Activated CD4-positive, alpha-beta T cell treated with anti-CD3 and anti-CD28 coated beads, Interleukin-2, amount 10 ng/mL, durations not matched to agents 7 days and 5 days (primary cell): ENCODE measurements at regions not wholly inside any gene's neighbourhood (a gene's known extent, or its start where the extent isn't known, plus 50 kb on each side); places are given as distances from the start of the nearest gene placed in this dataset.

ENCODE experiments used
- CTCF ChIA-PET: fragments of 350-600 bp; sonication (Branson Sonifier 250); formaldehyde crosslinking; loops from one replicate; lab custom pipeline; 2021; ENCODE audit warnings: antibody characterized with exemption; lab: Charles Lee
- POLR2A ChIA-PET: fragments of 350-600 bp; sonication (Branson Sonifier 250); formaldehyde crosslinking; loops from one replicate; lab custom pipeline; 2021; ENCODE audit warnings: antibody characterized with exemption; lab: Charles Lee
- DNase-seq: peaks from one replicate; pipeline ENCODE4 v3.0.0-alpha.2; 2020
- H3K27ac Mint-ChIP-seq: one replicate; pipeline ENCODE4 v1.8.0; 2021; ENCODE audit warnings: mild to moderate bottlenecking, moderate library complexity, mixed read lengths
- H3K27me3 Mint-ChIP-seq: one replicate; pipeline ENCODE4 v1.8.0; 2021; ENCODE audit warnings: mixed read lengths
- H3K36me3 Mint-ChIP-seq: one replicate; pipeline ENCODE4 v1.8.0; 2021; ENCODE audit warnings: low read depth, mixed read lengths
- H3K4me1 Mint-ChIP-seq: one replicate; pipeline ENCODE4 v1.8.0; 2021; ENCODE audit warnings: mixed read lengths
- H3K4me3 Mint-ChIP-seq: one replicate; pipeline ENCODE4 v1.8.0; 2021; ENCODE audit warnings: mild to moderate bottlenecking, moderate library complexity, mixed read lengths
- H3K9me3 Mint-ChIP-seq: one replicate; pipeline ENCODE4 v1.8.0; 2021; ENCODE audit warnings: mixed read lengths

- no peak for DNase-seq
- CTCF ChIA-PET: no interaction called here
- H3K27me3 Mint-ChIP-seq: peaks cover 2% of the 10 kb centered on the region
- H3K4me1 Mint-ChIP-seq: no peaks in the 10 kb centered on the region
- POLR2A ChIA-PET: no interaction called here
- no peak overlapping the region for H3K27ac Mint-ChIP-seq
- H3K36me3 Mint-ChIP-seq: no peaks in the 10 kb centered on the region
- H3K9me3 Mint-ChIP-seq: no peaks in the 10 kb centered on the region
- no peak overlapping the region for H3K4me3 Mint-ChIP-seq
Observed at GRCh38 chr10:43760514-43760913, 111.8 kb upstream of the ZNF32 start.

GRCh38 chr10:43759216-43759615, 110.5 kb upstream of the ZNF32 start:
- no peak overlapping the region for H3K4me3 Mint-ChIP-seq
- DNase-seq: no peak
- POLR2A ChIA-PET: no interaction called here
- CTCF ChIA-PET: no interaction called here
- no peaks in the 10 kb centered on the region for H3K9me3 Mint-ChIP-seq
- H3K36me3 Mint-ChIP-seq: no peaks in the 10 kb centered on the region
- no peak overlapping the region for H3K27ac Mint-ChIP-seq
- peaks cover 5% of the 10 kb centered on the region for H3K4me1 Mint-ChIP-seq
- H3K27me3 Mint-ChIP-seq: no peaks in the 10 kb centered on the region

GRCh38 chr10:43756341-43756740, 107.7 kb upstream of the ZNF32 start:
- Mint-ChIP-seq H3K9me3 (no peaks in the 10 kb centered on the region), H3K4me3 (no peak overlapping the region), H3K27me3 (no peaks in the 10 kb centered on the region), H3K36me3 (no peaks in the 10 kb centered on the region), H3K27ac (no peak overlapping the region), H3K4me1 (peaks cover 5% of the 10 kb centered on the region)
- no peak for DNase-seq
- CTCF ChIA-PET: no interaction called here
- POLR2A ChIA-PET: no interaction called here

- ChIA-PET CTCF (interaction anchor here (0.6 to 1.1 kb wide), 2 partner anchors 10 to 102 kb away, joined by 3 to 4 read pairs; no protein-coding TSS in a partner anchor), POLR2A (no interaction called here)
- H3K4me1 Mint-ChIP-seq: peaks cover 5% of the 10 kb centered on the region
- no peak overlapping the region for H3K27ac Mint-ChIP-seq
- no peaks in the 10 kb centered on the region for H3K27me3 Mint-ChIP-seq
- DNase-seq: no peak
- no peaks in the 10 kb centered on the region for H3K9me3 Mint-ChIP-seq
- H3K4me3 Mint-ChIP-seq: no peak overlapping the region
- no peaks in the 10 kb centered on the region for H3K36me3 Mint-ChIP-seq
Observed at GRCh38 chr10:43754569-43755260, 106.0 kb upstream of the ZNF32 start.

GRCh38 chr10:43753397-43754061, 104.8 kb upstream of the ZNF32 start:
- no peak overlapping the region for H3K27ac Mint-ChIP-seq
- H3K4me1 Mint-ChIP-seq: peaks cover 5% of the 10 kb centered on the region
- H3K27me3 Mint-ChIP-seq: peaks cover 2% of the 10 kb centered on the region
- POLR2A ChIA-PET: no interaction called here
- H3K9me3 Mint-ChIP-seq: no peaks in the 10 kb centered on the region
- no peak for DNase-seq
- CTCF ChIA-PET: no interaction called here
- H3K4me3 Mint-ChIP-seq: no peak overlapping the region
- no peaks in the 10 kb centered on the region for H3K36me3 Mint-ChIP-seq

DNA sequence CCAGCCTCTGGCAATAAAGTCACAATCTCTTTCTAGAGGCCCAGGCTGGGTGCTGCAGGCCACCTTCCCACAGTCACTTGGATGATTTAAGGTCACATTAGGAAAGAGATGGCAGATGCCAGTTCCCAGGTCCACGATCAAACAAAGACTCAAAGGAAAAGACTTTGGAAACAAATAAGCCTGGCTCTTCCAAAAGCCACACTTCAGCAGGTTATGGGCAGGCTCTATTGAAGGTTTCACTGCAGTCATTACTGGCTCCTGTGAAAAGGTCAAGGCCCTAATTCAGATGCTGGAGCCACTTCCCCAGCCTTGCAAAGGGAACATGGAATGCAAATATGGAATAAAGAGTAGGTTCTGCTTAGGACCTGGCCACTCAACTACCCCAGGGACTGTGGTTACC, 104.0 kb upstream of the ZNF32 start:
- Mint-ChIP-seq H3K4me3 (no peak overlapping the region), H3K9me3 (no peaks in the 10 kb centered on the region), H3K36me3 (no peaks in the 10 kb centered on the region), H3K4me1 (peaks cover 5% of the 10 kb centered on the region), H3K27ac (no peak overlapping the region), H3K27me3 (peaks cover 2% of the 10 kb centered on the region)
- POLR2A ChIA-PET: no interaction called here
- CTCF ChIA-PET: no interaction called here
- DNase-seq: no peak

DNA sequence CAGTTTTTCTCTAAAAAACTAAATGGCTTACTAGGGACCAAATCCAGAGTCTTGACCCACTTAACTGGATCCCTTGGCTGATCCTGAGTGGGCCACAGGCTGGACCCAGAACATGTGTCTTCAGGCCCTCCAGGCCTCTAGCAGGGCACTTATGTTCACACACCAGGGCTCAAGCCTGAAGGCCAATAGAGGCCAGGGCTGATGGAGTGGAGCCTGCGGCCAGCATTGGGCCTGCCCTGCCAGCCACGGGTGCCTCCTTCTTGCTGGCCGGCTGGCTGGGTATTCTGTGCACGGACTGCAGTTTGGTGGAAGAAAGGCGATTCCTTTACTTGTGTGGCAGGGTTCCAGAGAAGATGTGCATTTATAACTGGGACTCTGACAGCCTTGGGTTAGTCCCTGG, 103.0 kb upstream of the ZNF32 start:
- peaks cover 5% of the 10 kb centered on the region for H3K4me1 Mint-ChIP-seq
- no peak overlapping the region for H3K4me3 Mint-ChIP-seq
- POLR2A ChIA-PET: no interaction called here
- H3K9me3 Mint-ChIP-seq: no peaks in the 10 kb centered on the region
- H3K27me3 Mint-ChIP-seq: peaks cover 2% of the 10 kb centered on the region
- CTCF ChIA-PET: no interaction called here
- no peak overlapping the region for H3K27ac Mint-ChIP-seq
- no peak for DNase-seq
- H3K36me3 Mint-ChIP-seq: no peaks in the 10 kb centered on the region

DNA sequence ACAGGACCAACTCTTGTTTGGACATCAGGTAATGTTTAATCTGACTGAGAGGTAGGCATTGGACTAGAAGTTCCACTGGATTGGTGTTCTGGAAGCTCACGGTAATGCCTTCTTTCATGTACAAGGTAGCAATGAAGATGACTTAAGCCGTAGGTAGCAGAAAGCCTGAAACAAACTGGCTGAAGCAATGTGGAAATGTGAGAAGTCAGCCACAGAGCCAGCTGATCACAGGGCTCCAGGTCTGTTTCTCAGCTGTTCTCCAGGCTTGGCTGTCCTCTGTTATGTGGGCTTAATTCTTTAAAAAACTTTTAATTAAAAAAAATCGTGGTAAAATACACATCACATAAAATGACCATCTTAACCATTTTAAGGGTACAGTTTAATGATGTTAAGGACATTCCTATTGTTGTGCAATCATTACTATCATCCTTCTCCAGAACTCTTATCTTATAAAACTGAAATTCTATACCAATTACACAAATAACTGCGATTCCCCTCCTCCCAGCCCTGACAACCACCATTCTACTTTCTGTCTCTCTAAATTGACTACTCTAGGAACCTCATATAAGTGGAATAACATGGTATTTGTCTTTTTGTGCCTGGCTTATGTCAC, 101.4 kb upstream of the ZNF32 start:
- no peaks in the 10 kb centered on the region for H3K36me3 Mint-ChIP-seq
- ChIA-PET CTCF (interaction anchor here (0.5 kb wide), 1 partner anchor 1226 kb away, joined by 3 read pairs; no protein-coding TSS in a partner anchor), POLR2A (no interaction called here)
- H3K4me3 Mint-ChIP-seq: no peak overlapping the region
- no peak for DNase-seq
- H3K4me1 Mint-ChIP-seq: peaks cover 2% of the 10 kb centered on the region
- H3K9me3 Mint-ChIP-seq: no peaks in the 10 kb centered on the region
- peaks cover 2% of the 10 kb centered on the region for H3K27me3 Mint-ChIP-seq
- no peak overlapping the region for H3K27ac Mint-ChIP-seq

- Mint-ChIP-seq H3K27me3 (peaks cover 2% of the 10 kb centered on the region), H3K4me3 (no peak overlapping the region), H3K4me1 (no peaks in the 10 kb centered on the region), H3K27ac (no peak overlapping the region), H3K9me3 (no peaks in the 10 kb centered on the region), H3K36me3 (no peaks in the 10 kb centered on the region)
- no peak for DNase-seq
- ChIA-PET POLR2A (no interaction called here), CTCF (no interaction called here)
Observed at GRCh38 chr10:43749145-43749576, 100.5 kb upstream of the ZNF32 start.

DNA sequence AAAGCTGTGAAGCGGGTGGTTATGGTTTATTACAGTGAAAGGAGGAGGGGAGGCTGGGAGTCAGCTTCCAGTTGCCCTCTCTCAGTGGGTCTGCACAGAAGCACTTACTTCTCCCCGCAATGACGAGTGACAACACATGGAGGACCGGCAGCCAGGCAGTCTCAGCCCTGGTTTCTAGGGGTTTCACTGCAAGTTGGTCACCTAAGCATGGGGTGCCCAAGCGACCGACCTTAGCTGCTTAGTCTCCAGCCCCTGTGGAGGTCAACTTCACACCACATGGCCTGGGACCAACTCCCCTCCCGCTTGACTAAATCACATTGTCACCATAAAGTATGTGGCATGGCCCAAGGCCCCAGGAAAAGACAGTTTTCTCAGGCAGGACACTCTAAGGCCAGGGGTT, 99.9 kb upstream of the ZNF32 start:
- CTCF ChIA-PET: no interaction called here

GRCh38 chr10:43746906-43747305, 98.2 kb upstream of the ZNF32 start:
- no peak overlapping the region for H3K4me3 Mint-ChIP-seq
- H3K27me3 Mint-ChIP-seq: peaks cover 2% of the 10 kb centered on the region
- no peaks in the 10 kb centered on the region for H3K36me3 Mint-ChIP-seq
- no peak for DNase-seq
- no peak overlapping the region for H3K27ac Mint-ChIP-seq
- H3K4me1 Mint-ChIP-seq: no peaks in the 10 kb centered on the region
- ChIA-PET POLR2A (no interaction called here), CTCF (interaction anchor here (0.7 kb wide), 1 partner anchor 23 kb away, joined by 3 read pairs; no protein-coding TSS in a partner anchor)
- H3K9me3 Mint-ChIP-seq: no peaks in the 10 kb centered on the region

More for the DNA sequence above, 99.9 kb upstream of the ZNF32 start:
- no peaks in the 10 kb centered on the region for H3K9me3 Mint-ChIP-seq
- H3K27ac Mint-ChIP-seq: no peak overlapping the region
- peaks cover 2% of the 10 kb centered on the region for H3K27me3 Mint-ChIP-seq
- no peak for DNase-seq
- no peaks in the 10 kb centered on the region for H3K36me3 Mint-ChIP-seq
- H3K4me1 Mint-ChIP-seq: no peaks in the 10 kb centered on the region
- POLR2A ChIA-PET: no interaction called here
- no peak overlapping the region for H3K4me3 Mint-ChIP-seq

DNA sequence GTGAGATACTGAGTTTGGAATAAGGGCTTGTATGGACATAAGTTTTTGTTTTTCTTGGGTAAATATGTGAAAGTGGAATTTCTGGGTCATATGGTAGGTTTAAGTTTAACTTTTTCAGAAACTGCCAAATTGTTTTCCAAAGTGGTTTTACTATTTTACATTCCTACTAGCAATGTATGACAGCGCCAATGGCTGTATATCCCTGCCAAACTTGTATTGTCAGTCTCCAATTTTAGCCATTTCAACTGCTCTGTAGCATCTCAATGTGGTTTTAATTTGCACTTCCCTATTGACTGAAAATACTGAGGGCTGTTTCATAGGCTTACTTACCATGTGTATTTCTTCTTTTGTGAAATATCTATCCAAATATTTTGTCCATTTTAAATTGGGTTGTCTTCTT, 90.5 kb upstream of the ZNF32 start:
- H3K4me3 Mint-ChIP-seq: no peak overlapping the region
- no peaks in the 10 kb centered on the region for H3K36me3 Mint-ChIP-seq
- H3K27me3 Mint-ChIP-seq: peaks cover 1% of the 10 kb centered on the region
- peaks cover 15% of the 10 kb centered on the region for H3K4me1 Mint-ChIP-seq
- H3K27ac Mint-ChIP-seq: no peak overlapping the region
- H3K9me3 Mint-ChIP-seq: no peaks in the 10 kb centered on the region
- DNase-seq: no peak
- POLR2A ChIA-PET: no interaction called here
- CTCF ChIA-PET: no interaction called here

DNA sequence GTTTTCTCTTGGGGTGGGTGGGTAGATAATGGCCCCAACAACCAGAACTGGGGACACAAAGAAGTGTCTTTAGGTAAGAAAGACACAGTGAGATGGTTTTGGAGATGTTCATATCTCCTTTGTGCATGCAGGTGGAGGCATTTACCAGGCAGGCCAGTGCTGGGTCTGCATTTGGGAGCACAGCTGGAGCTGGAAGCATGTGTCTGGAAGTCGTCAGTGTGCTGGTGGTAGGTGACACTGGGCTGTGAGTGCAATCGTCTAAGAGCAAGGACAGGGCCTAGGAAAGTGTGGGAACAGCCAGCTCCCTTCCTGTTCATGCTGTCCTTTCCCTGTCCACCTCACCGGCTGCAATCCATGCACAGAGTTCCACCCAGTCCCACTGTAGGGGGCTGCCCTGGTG, 88.3 kb upstream of the ZNF32 start:
- DNase-seq: no peak
- H3K36me3 Mint-ChIP-seq: no peaks in the 10 kb centered on the region
- no peak overlapping the region for H3K4me3 Mint-ChIP-seq
- no peaks in the 10 kb centered on the region for H3K9me3 Mint-ChIP-seq
- ChIA-PET CTCF (no interaction called here), POLR2A (no interaction called here)
- H3K27ac Mint-ChIP-seq: no peak overlapping the region
- peaks cover 6% of the 10 kb centered on the region for H3K27me3 Mint-ChIP-seq
- peaks cover 18% of the 10 kb centered on the region for H3K4me1 Mint-ChIP-seq
